GM10248 (cell line): ENCODE measurements at regions not wholly inside any gene's neighbourhood (a gene's known extent, or its start where the extent isn't known, plus 50 kb on each side); places are given as distances from the start of the nearest gene placed in this dataset.
"Not testable (repeated sequence)": the region's sequence is repeated elsewhere in the genome, so short reads cannot be mapped to it uniquely, and the experiment has no call there.

ENCODE experiments used
- CTCF ChIA-PET: fragments of 300-600 bp; sonication (Branson Sonifier 250); formaldehyde crosslinking; extraction: SDS; loops from one replicate; lab custom pipeline; 2021; ENCODE audit warnings: antibody characterized with exemption; lab: Yijun Ruan, JAX
- POLR2A ChIA-PET: fragments of 350-650 bp; sonication (Branson Sonifier 250); formaldehyde crosslinking; extraction: SDS; loops from one replicate; lab custom pipeline; 2020; ENCODE audit warnings: antibody characterized with exemption; lab: Yijun Ruan, JAX
- DNase-seq: peaks from one replicate; pipeline ENCODE4 v3.0.0; 2012; ENCODE audit errors: extremely low spot score
- CTCF ChIP-seq: IDR thresholded peaks from 2 replicates; pipeline ENCODE4 v1.5.1; 2012; ENCODE audit warnings: mild to moderate bottlenecking, low read depth; ENCODE audit errors: extremely low read depth, missing control alignments, control extremely low read depth

GRCh38 chr10:131554821-131555220 lies 243.3 kb upstream of the TCERG1L start:
- TF ChIP-seq CTCF, result no peak
- CTCF ChIA-PET, result interaction anchor here (1.0 kb wide), 1 partner anchor 48 kb away, joined by 3 read pairs; no protein-coding TSS in a partner anchor
- no peak for DNase-seq
- POLR2A ChIA-PET, result no interaction called here

GRCh38 chr10:131555406-131555805 lies 243.9 kb upstream of the TCERG1L start:
- ChIA-PET CTCF (interaction anchor here (1.0 kb wide), 1 partner anchor 49 kb away, joined by 3 read pairs; no protein-coding TSS in a partner anchor), POLR2A (no interaction called here)
- no peak for DNase-seq
- no peak for TF ChIP-seq CTCF

GRCh38 chr10:131556061-131556896 lies 244.8 kb upstream of the TCERG1L start:
- DNase-seq, result no peak
- POLR2A ChIA-PET, result no interaction called here
- TF ChIP-seq CTCF, result no peak
- CTCF ChIA-PET, result no interaction called here

- ChIA-PET CTCF (no interaction called here), POLR2A (no interaction called here)
- TF ChIP-seq CTCF, result no peak
- DNase-seq, result no peak
Measured at GRCh38 chr10:131556897-131557495, 245.5 kb upstream of the TCERG1L start.

GRCh38 chr10:131557956-131558355 lies 246.4 kb upstream of the TCERG1L start:
- POLR2A ChIA-PET, CTCF ChIA-PET, DNase-seq: not testable (repeated sequence)

- ChIA-PET CTCF (no interaction called here), POLR2A (no interaction called here)
- TF ChIP-seq CTCF, result no peak
- no peak for DNase-seq
Measured at GRCh38 chr10:131559450-131559911, 248.0 kb upstream of the TCERG1L start.

GRCh38 chr10:131560166-131560565 lies 248.6 kb upstream of the TCERG1L start:
- no peak for TF ChIP-seq CTCF
- ChIA-PET POLR2A (no interaction called here), CTCF (no interaction called here)
- DNase-seq, result no peak
